Right lobe of liver (tissue), 6 donors: ENCODE measurements at regions not wholly inside any gene's neighbourhood (a gene's known extent, or its start where the extent isn't known, plus 50 kb on each side); places are given as distances from the start of the nearest gene placed in this dataset.

Experiments
- ATAC-seq, 4 donors: fragments of 200-7000 bp; cut with Tn5 transposase; one replicate each; pipeline ENCODE4 v1.9.1; 2020; ENCODE audit warnings: mild to moderate bottlenecking in 4 of 4, moderate library complexity in 4 of 4
- DNase-seq, 3 donors: peaks; one replicate each; pipeline ENCODE4 v3.0.0-alpha.2; 2020
- H3K27ac ChIP-seq, 3 donors: fragments of 200-600 bp; one replicate each; pipeline ENCODE4 v1.8.0; 2022
- H3K27me3 ChIP-seq, 2 donors: fragments of 200-600 bp; one replicate each; pipeline ENCODE4 v1.8.0; 2022
- H3K36me3 ChIP-seq, 4 donors: fragments of 200-600 bp; sonication (generic) in 1 of 4; one replicate each; pipeline versions ENCODE4 v1.5.1 to v1.8.0; 2017 to 2022; ENCODE audit warnings: control low read depth in 1 of 4
- H3K4me1 ChIP-seq, 4 donors: fragments of 200-600 bp; sonication (generic) in 1 of 4; one replicate each; pipeline versions ENCODE4 v1.5.1 to v1.8.0; 2017 to 2022; ENCODE audit warnings: control low read depth in 1 of 4
- H3K4me3 ChIP-seq, 3 donors: fragments of 200-600 bp; one replicate each; pipeline ENCODE4 v1.8.0; 2022
- H3K9me3 ChIP-seq, 4 donors: fragments of 200-600 bp; sonication (generic) in 1 of 4; one replicate each; pipeline versions ENCODE4 v1.5.1 to v1.8.0; 2017 to 2022; ENCODE audit warnings: control low read depth in 1 of 4
- CTCF ChIP-seq, 4 donors: fragments of 200-600 bp in 3 of 4; fragments of 450-650 bp in 1 of 4; IDR thresholded peaks; one replicate each; pipeline versions ENCODE4 v1.5.1 to v1.8.0; 2016 to 2022; ENCODE audit warnings: antibody characterized with exemption in 4 of 4, mild to moderate bottlenecking in 2 of 4
- POLR2A ChIP-seq: fragments of 450-650 bp; IDR thresholded peaks from one replicate; pipeline ENCODE4 v1.6.1; 2017; ENCODE audit warnings: antibody characterized with exemption, mild to moderate bottlenecking
- WGBS: methylation state at CpG from one replicate; pipeline ENCODE4 v1.1.6; 2018; ENCODE audit warnings: low coverage, low lambda C conversion rate; ENCODE audit not compliant: insufficient coverage; ENCODE audit errors: missing lambda C conversion rate; 5-methylcytosine and 5-hydroxymethylcytosine counted together
- intact Hi-C, 2 donors: fragments of 100-400 bp; cut with DNase I; formaldehyde crosslinking; loops; one replicate each; pipeline versions ENCODE4 v1.11.2 to v1.14.1; 2022
- donor health status: DM: no; HTN: yes; CAD: no.
- donor health status: DM: no; HTN: no; CAD: no.
- donor health status: DM: no; HTN: no; CAD: no.
- donor health status: DM: no; HTN: yes; CAD: no.
- donor health status: DM: no; HTN: yes; CAD: no.

- TF ChIP-seq CTCF (IDR thresholded peaks at IDR 0.05) (no peak), POLR2A (no peak)
- 71% methylated on average over 3 of the region's 3 CpGs for WGBS
- no peak for ATAC-seq
These were observed 65.4 kb upstream of the GK2 start for GRCh38 chr4:79473439-79473724.

GRCh38 chr4:79472693-79473438 lies 64.8 kb upstream of the GK2 start:
- DNase-seq (no peak), ATAC-seq (no peak)
- Histone ChIP-seq H3K36me3 (no peaks in the 10 kb centered on the region), H3K4me1 (no peaks in the 10 kb centered on the region), H3K27me3 (no peaks in the 10 kb centered on the region), H3K4me3 (no peak overlapping the region), H3K27ac (no peak overlapping the region), H3K9me3 (no peaks in the 10 kb centered on the region)
- intact Hi-C loops, result no loop called here
- WGBS, result 56% methylated on average over 3 of the region's 3 CpGs
- TF ChIP-seq POLR2A (no peak), CTCF (IDR thresholded peaks at IDR 0.05) (no peak)

More at GRCh38 chr4:79473439-79473724, 65.4 kb upstream of the GK2 start:
- Histone ChIP-seq H3K27ac (no peak overlapping the region), H3K36me3 (no peaks in the 10 kb centered on the region), H3K27me3 (no peaks in the 10 kb centered on the region), H3K4me3 (no peak overlapping the region), H3K4me1 (no peaks in the 10 kb centered on the region), H3K9me3 (no peaks in the 10 kb centered on the region)
- no peak for DNase-seq
- intact Hi-C loops, result no loop called here

GRCh38 chr4:79472036-79472435 lies 64.0 kb upstream of the GK2 start:
- no peak overlapping the region for H3K4me3 ChIP-seq
- H3K36me3 ChIP-seq, result no peaks in the 10 kb centered on the region
- TF ChIP-seq POLR2A, result no peak
- no peak for TF ChIP-seq CTCF (IDR thresholded peaks at IDR 0.05)
- no peaks in the 10 kb centered on the region for H3K9me3 ChIP-seq
- no peak overlapping the region for H3K27ac ChIP-seq
- ATAC-seq, result no peak
- 92% methylated on average over 1 of the region's 1 CpG for WGBS
- H3K27me3 ChIP-seq, result no peaks in the 10 kb centered on the region
- no peaks in the 10 kb centered on the region for H3K4me1 ChIP-seq
- intact Hi-C loops, result no loop called here
- no peak for DNase-seq

- intact Hi-C loops, result no loop called here
- no peak for DNase-seq
- no peak for ATAC-seq
These were observed 63.3 kb upstream of the GK2 start for GRCh38 chr4:79471309-79471708.

More at GRCh38 chr4:79471309-79471708, 63.3 kb upstream of the GK2 start:
- H3K9me3 ChIP-seq, result no peaks in the 10 kb centered on the region
- TF ChIP-seq POLR2A, result no peak
- no peak for TF ChIP-seq CTCF (IDR thresholded peaks at IDR 0.05)
- H3K27ac ChIP-seq, result no peak overlapping the region
- no peaks in the 10 kb centered on the region for H3K27me3 ChIP-seq
- H3K36me3 ChIP-seq, result no peaks in the 10 kb centered on the region
- no peaks in the 10 kb centered on the region for H3K4me1 ChIP-seq
- H3K4me3 ChIP-seq, result no peak overlapping the region
